Caki2 (cell line): ENCODE measurements at regions not wholly inside any gene's neighbourhood (a gene's known extent, or its start where the extent isn't known, plus 50 kb on each side); places are given as distances from the start of the nearest gene placed in this dataset.

Source experiments
- DNase-seq: peaks from one replicate; pipeline ENCODE4 v3.0.0-alpha.2; 2015; ENCODE audit warnings: low read depth
- in situ Hi-C: cut with HindIII; loops from 2 replicates; pipeline ENCODE4 v1.10.0; 2016; ENCODE audit warnings: low sequenced_read_pairs, low pct_unique_long_range_greater_than_20kb, mixed read lengths

DNA sequence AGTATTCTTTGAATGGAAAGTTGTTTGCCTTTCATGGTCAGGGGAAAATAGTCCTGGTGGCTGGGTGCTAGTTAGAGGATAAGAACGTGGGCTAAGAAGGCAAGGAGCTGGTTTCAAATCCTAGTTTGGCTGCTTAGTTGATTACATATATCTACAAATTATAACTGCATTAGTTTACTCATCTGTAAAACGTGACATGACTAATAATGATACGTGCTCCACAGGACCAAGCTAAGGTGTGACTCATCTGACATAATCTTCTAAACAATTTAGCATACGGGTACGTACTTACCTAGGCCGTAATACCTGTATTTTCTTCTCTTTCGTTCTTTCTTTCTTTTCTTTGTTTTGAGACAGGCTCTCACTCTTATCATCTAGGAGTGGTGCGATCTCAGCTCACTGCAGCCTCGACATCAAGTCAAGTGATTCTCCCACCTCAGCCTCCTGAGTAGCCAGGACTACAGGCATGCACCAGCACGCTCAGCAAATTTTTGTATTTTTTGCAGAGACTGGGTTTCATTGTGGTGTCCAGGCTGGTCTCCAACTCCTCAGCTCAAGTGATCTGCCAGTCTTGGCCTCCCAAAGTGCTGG lies 1274.2 kb upstream of the GJE1 start:
- DNase-seq, result peak; percentile 66
- in situ Hi-C loops, result no loop called here

DNA sequence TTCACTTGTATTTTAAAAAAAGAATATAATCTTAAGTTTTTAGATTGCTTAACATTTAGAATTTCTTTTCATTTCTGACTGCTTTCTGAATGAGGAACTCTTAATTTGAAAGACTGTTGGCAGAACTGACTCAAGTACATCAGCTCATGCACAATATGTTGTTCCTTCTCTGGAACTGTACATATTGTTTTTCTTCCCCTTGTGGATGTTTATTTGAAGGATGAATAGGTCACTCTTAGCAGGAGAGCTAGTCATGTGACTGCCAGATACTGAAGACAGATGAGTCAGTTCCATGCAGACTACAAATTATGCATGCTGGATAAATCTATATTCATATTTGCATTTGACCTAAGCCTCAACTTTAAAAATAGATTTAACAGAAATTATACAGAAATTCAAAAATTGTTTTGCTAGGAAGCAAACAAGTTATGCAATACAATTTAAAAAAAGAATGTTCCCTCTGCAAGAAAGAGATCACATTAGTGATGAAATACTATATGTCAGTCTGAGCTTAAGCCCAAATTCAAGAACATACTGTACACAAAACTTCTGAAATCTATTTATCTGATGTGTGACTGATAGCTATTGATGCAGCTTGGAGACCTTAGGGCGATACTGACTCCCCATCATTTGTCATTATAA lies 1274.9 kb upstream of the GJE1 start:
- in situ Hi-C loops, result no loop called here
- peak; percentile 82 for DNase-seq

DNA sequence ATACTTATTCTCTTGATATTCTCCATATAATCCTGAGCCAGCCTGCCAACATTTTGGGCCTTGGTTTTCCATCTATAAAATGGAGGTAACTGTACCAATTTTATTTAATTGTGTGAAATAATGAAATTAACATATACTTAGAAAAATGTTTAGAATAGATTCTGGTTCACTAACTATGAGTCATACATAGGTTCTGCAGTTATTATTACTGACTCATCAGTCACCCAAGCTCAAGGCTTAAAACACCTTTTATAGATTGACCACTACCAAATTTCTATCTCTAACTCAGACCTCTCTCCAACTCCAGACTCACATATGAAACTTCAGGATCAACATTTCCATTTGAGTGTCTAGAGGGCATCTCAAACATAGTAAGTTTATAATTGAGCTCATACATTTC lies 1277.2 kb upstream of the GJE1 start:
- in situ Hi-C loops, result no loop called here

DNA sequence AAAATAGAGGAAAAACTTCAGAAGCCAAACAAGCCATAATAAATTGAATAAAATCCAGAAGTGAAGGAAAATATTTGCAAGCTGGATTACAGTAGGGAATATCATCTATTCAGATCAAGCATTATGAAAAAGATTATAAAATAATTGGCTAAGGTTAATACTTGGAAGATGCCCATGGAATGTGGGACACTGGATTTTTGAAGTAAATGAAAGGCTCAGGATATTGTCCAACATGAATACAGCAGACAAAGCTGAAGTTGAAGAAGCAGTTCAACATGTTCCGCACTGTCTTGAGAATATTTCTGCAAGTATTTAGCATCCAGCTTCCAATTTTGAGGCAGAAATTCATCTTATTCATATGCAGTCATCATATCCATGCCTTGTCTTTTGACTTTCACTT lies 1278.4 kb upstream of the GJE1 start:
- in situ Hi-C loops, result no loop called here
- no peak for DNase-seq

More for the DNA sequence above, 1277.2 kb upstream of the GJE1 start:
- DNase-seq, result no peak

DNA sequence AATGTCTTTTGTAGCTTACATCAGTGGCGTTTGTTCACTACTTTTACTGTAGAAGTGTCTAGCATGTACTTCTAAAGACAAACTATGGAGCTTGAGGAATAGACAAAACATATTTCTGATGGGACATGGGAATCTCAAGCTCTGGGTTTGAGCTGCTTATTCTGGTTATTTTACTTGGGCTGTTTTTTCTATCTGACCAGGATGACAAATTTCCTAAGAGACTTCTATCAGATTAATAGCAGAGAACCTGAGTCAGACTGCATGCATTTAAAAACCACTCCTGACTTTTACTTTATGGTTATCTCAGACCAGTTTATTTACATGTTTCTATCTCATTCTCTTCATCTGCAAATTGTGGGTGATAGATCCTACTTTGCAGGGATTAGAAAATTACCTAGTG lies 1282.3 kb upstream of the GJE1 start:
- DNase-seq, result no peak
- in situ Hi-C loops, result no loop called here

DNA sequence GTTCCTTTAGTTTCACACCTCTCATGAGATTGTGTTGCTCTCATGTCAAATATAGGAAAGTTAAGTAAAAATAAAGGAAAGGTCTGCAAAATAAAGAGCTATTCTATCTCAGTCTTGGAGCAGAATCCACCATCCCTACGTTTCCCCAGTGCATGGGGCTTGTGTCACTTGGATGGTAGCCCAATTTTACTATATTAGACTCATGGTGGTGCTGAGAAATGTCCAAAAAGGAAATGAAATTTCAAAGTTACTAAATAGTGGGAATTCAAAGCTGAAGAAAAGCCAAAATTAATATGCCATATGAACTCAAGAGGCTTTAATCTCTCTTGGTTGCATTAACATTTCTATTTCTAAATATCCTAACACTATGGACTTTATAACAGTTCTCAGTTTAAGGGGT lies 1283.3 kb upstream of the GJE1 start:
- in situ Hi-C loops, result no loop called here

DNA sequence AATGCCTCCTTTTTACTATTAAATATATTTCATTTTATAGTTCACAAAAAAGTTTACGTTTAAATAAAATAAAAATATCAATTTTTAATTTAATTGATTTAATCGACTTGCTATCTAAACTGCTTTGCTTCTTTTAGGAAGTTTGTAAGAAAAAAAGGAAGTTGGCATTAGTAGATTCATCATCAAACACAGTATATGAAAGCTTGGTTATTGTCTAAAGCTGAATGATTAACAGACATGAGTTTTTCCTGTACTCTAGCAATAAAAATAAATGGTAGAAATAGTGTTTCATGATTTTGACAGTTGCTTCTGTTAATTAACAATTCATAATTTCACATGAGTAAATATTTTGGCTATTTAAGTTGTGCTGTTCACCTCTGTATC lies 1285.5 kb upstream of the GJE1 start:
- no peak for DNase-seq
- in situ Hi-C loops, result no loop called here

More for the DNA sequence above, 1283.3 kb upstream of the GJE1 start:
- no peak for DNase-seq

DNA sequence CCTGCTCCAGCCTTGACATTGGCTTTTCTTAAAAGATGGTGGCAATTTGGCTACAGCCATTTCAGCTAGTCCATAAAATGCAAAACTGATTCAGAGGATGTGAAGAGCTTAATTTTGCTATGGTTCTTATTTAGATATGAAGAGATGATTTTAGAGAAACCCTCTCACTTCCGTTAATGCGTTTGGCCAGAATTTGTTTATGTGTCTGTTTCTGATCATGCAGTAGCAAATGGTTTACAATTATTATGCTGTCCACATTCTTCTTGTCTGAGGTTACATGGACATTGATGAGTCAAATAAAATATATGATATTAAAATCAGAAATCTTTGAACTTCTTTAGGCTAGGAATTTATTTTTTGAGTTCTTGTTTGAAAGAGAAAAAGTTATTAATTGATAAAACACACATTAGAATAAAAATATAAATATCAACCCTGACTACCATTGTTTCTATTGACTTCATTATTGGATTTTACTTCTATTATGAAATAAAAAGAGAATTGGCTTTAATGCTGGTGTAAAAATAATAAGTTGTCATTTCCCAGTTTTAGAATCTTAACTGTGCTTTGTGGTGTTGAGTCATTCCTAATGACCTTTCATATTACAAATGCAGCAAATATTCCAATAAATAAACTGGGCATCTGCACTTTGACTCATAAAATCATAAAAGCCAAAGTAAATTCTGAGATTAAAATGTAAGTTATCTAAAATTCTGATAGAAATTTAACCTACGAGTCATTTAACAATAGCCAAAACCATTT lies 1286.0 kb upstream of the GJE1 start:
- in situ Hi-C loops, result no loop called here
- DNase-seq, result no peak

DNA sequence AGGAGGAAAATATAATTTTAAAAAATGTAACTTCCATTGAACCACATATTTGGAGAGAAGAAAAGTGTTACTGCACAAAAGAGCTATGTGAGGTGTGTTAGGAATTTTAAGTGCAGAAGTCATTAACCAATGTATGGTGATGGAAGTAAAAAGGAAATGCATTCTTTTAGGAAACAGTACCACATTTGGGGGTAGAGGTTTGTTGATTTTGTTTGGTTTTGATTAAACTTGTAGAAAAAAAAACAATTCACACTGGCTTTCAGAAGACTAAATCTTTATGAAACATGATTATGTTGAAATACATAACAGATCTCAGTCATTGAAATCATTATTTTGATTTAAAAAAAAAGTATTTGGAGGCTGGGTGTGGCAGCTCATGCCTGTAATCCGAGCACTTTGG lies 1287.0 kb upstream of the GJE1 start:
- no peak for DNase-seq
- in situ Hi-C loops, result no loop called here

DNA sequence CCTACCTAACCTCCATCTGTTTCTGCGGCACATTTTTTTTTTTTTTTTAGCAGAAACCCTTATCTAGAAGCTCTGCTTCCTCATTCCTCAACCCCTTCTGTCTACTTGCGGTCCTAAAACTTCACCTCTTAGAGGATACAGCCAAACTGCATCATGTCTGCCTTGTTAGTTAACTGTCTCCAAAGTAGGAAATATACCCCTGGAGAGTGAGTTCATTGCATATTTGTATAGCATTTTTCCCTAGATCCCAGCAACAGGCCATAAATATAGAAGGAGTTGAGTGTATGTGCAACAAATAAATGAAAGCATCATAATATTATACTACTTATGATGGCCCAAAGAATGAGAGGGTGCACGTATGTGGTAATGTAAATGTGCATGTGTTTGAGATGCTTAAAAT lies 1288.6 kb upstream of the GJE1 start:
- in situ Hi-C loops, result no loop called here
- no peak for DNase-seq

DNA sequence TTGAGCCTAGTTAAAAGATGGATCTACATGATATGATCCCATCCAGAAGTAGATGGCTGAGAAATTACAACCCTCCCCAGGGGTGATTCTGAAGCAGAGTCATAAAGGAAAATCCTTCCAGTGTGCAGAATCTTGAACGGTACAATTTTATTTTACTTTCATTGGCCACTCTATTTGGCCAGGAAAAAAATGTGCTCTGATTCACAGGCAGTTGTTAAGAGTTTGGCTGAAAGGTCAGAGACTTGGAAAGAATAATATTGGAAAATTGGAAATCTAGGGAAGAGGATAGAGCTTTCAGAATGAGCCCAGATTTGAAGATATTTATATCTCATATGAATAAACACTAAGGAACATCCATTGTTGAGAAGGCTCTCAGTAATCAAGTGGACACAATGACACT lies 1299.3 kb upstream of the GJE1 start:
- in situ Hi-C loops, result no loop called here
- DNase-seq, result no peak

DNA sequence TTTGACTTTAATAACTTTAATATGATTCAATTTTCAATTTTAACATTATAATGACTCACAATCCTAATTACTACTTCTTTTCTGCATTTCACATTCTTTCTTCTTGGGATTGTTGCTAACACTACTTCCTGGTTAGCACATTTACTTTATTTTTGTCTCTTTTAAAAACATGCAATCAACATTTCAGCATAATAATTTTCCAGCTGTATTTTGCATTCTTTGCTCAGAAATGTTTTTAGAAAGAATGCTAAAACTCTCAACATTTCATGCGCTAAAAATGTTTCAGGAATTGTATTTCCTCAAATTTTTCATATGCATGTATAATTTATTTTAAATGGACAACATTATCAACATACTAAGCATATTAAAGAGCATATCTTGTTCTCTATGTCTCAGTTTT lies 1302.1 kb upstream of the GJE1 start:
- in situ Hi-C loops, result no loop called here
- DNase-seq, result no peak

DNA sequence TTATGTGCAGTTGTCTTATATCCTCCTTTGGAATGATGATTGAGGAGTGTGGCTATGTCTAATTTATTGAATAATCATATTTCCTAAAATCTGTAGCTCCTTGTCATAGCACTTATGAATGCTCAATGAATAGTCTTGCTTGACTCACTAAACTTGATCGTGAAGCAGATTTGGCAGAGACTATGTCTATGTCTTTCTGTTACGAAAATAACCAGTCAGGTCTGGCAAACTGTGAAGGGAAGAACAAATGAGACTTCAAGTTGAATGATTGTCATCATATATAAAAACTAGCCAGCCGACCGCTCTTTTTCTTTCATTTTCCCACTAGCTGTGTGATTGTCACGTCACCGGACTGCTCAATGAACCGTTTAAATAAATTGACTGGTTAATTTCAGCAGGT lies 1303.9 kb upstream of the GJE1 start:
- in situ Hi-C loops, result no loop called here
- DNase-seq, result no peak

DNA sequence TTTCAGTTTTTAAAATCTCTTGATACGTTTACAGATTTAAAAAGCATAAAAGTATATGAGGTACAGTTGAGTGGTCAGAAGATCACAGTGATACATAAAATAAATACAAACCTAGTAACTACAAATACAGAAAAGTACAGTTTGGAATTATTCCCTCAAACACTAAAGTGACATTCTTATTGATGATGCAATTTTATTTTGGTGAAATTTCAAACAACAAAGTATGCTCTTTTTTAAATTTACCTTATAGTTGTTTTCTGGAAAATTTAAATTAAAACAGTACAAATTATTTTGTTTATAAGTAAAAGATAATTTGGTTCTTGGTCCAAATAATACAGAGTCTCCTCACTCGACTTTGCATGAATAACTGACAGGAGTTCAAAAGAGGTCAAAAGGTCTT lies 1305.1 kb upstream of the GJE1 start:
- DNase-seq, result no peak
- in situ Hi-C loops, result no loop called here

DNA sequence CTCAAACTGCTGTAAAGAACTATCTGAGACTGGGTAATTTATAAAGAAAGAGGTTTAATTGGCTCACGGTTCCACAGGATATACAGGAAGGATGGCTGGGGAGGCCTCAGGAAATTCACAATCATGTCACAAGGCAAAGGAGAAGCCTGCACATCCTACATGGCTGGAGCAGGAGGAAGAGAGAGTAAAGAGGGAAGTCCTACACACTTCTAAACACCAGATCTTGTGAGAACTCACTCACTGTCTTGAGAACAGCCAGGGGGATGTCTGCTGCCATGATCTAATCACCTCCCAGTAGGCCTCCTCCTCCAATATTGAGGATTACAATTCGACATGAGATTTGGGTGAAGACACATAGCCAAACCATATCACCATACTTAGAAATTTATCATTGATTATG lies 1307.0 kb upstream of the GJE1 start:
- no peak for DNase-seq
- in situ Hi-C loops, result no loop called here

DNA sequence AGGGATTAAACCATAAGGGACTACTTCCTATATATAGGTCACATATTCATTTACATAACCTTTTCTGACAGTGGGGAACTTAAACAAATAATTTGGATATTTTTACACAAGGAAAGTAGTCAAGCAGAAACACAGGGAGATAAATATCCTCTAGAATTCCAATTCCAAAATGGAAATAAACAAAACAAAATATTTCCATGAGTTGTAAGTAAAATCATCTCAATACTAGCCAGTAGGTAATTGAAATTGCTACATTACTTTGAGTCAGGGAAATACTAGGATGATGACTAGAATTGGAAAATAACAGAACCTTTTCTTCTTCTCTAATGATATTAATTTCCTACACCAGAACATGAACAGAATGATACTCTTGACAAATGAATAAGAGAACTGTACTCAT lies 1308.1 kb upstream of the GJE1 start:
- in situ Hi-C loops, result no loop called here

DNA sequence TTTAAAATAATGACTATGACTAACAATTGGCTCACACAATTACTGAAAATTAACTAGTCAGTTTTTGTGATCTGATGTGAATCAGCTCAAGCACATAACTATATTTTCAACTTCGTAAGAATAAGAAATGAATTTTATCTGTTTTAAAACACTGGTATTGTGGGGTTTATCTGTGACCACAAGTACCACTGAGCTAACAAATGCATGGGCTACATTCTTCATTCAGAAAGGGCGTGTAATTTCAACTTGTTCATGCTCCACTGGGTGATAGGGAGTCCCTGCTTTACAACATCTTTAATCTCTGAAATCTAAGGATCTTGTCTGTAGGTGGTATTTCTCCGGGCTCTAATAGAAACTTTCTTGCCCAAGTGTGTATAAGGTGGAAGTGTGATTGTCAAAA lies 1311.5 kb upstream of the GJE1 start:
- no peak for DNase-seq

More for the DNA sequence above, 1308.1 kb upstream of the GJE1 start:
- no peak for DNase-seq

DNA sequence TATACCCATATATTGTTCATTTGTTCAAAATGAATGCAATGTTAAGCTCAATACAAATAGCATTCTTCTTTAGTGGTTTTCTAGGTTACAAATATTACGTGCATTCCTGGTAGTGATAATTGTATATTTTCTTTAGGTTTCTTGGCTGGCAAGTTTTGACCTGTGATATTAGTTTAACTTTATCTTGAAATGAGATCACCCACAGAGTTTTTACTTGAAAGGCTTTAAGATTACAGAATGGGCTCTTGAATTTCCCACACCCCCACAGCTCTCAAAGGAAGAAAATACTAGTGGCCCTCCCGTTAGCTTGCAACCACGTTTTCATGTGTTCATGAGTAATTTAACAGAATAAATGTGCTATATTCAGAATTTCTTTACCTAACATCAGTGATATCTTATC lies 1315.5 kb upstream of the GJE1 start:
- no peak for DNase-seq
- in situ Hi-C loops, result no loop called here

More for the DNA sequence above, 1311.5 kb upstream of the GJE1 start:
- in situ Hi-C loops, result no loop called here

DNA sequence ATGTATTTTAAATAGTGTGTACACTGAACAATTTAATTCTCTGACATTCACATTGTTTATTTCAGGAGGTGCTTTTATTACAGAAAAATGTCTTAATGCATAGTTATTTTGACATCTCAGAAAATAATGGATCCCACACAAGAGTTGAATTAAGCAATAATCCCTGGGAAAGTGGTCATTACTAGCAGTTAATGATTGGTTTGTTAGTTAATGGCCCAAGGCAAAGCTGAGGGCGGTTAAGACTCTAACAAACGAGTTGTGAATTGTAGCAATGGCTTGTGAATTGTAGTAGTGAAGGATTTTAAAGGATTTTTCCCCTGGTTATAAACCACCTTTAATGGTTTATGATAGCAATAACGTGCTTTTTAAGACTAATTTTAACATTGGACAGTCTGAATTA lies 1316.0 kb upstream of the GJE1 start:
- DNase-seq, result no peak
- in situ Hi-C loops, result no loop called here

DNA sequence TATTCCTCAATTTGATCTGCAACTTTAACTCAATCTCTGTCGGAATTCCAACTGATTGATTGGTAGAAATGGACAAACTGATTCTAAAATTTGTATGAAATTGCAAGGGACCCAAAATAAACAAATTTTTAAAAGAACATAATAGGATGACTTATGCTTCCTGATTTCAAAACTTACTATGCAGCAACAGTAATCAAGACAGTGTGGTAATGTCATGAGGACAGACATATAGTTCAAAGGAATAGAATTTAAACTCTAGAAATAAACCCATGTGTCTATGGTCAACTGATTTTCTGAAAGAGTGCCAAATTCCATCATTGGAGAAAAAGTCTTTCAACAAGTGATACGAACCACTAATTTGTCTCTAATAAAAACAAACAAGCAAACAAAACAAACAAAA lies 1320.1 kb upstream of the GJE1 start:
- DNase-seq, result no peak
- in situ Hi-C loops, result no loop called here
